DND-41 (cell line): ENCODE measurements at regions not wholly inside any gene's neighbourhood (a gene's known extent, or its start where the extent isn't known, plus 50 kb on each side); places are given as distances from the start of the nearest gene placed in this dataset.

ENCODE experiments used
- ATAC-seq: fragments of 200-7000 bp; cut with Tn5 transposase; 3 replicates; pipeline ENCODE4 v1.9.1; 2021; ENCODE audit warnings: low read depth; ENCODE audit not compliant: insufficient read depth
- DNase-seq: peaks from one replicate; pipeline ENCODE4 v3.0.0-alpha.2; 2020
- H2AFZ ChIP-seq: 2 replicates; pipeline ENCODE4 v1.6.0; 2012; ENCODE audit warnings: low read depth, low read length
- H3K27ac ChIP-seq: 2 replicates; pipeline ENCODE4 v1.5.1; 2012; ENCODE audit warnings: low read length, inconsistent platforms
- H3K27me3 ChIP-seq: fragments of 200-600 bp; sonication (generic); 2 replicates; pipeline ENCODE4 v1.6.0; 2012; ENCODE audit warnings: low read length, mild to moderate bottlenecking, inconsistent platforms; ENCODE audit not compliant: insufficient read depth, poor library complexity
- H3K36me3 ChIP-seq: 2 replicates; pipeline ENCODE4 v1.5.1; 2012; ENCODE audit warnings: low read length, inconsistent platforms; ENCODE audit not compliant: insufficient read depth
- H3K4me1 ChIP-seq: 2 replicates; pipeline ENCODE4 v1.5.1; 2012; ENCODE audit warnings: mild to moderate bottlenecking, low read length; ENCODE audit not compliant: insufficient read depth
- H3K4me2 ChIP-seq: 2 replicates; pipeline ENCODE4 v1.6.0; 2012; ENCODE audit warnings: mild to moderate bottlenecking, moderate library complexity, low read length, inconsistent platforms; ENCODE audit not compliant: insufficient read depth
- H3K4me3 ChIP-seq, 2 experiments: fragments of 200-600 bp in 1 of 2; shearing (Covaris generic) in 1 of 2; 2 replicates each; pipeline ENCODE4 v1.5.1; 2012 to 2016; ENCODE audit warnings: inconsistent platforms in 2 of 2, low read length in 2 of 2, mild to moderate bottlenecking in 2 of 2, low read depth in 1 of 2, moderate library complexity in 1 of 2
- H3K79me2 ChIP-seq: 2 replicates; pipeline ENCODE4 v1.6.0; 2012; ENCODE audit warnings: low read length, inconsistent platforms; ENCODE audit not compliant: insufficient read depth
- H3K9ac ChIP-seq: 2 replicates; pipeline ENCODE4 v1.6.0; 2012; ENCODE audit warnings: low read depth, mild to moderate bottlenecking, inconsistent platforms, low read length, moderate library complexity
- H3K9me3 ChIP-seq: 2 replicates; pipeline ENCODE4 v1.5.1; 2012; ENCODE audit warnings: low read length, moderate library complexity, mild to moderate bottlenecking, inconsistent platforms; ENCODE audit not compliant: insufficient read depth, severe bottlenecking
- H4K20me1 ChIP-seq: 2 replicates; pipeline ENCODE4 v1.6.0; 2012; ENCODE audit warnings: low read length; ENCODE audit not compliant: insufficient read depth
- CTCF ChIP-seq: IDR thresholded peaks from 2 replicates; pipeline ENCODE4 v1.5.1; 2012; ENCODE audit warnings: borderline replicate concordance, low read length, moderate library complexity, mild to moderate bottlenecking; ENCODE audit not compliant: poor library complexity, severe bottlenecking; ENCODE audit errors: extremely low read depth
- EZH2 ChIP-seq: IDR thresholded peaks from 3 replicates; pipeline ENCODE4 v1.6.1; 2012; ENCODE audit warnings: borderline replicate concordance, low read depth, mild to moderate bottlenecking, moderate library complexity, low read length, inconsistent platforms; ENCODE audit not compliant: severe bottlenecking

GRCh38 chr9:24766081-24766480 lies 220.4 kb upstream of the IZUMO3 start:
- H3K27ac ChIP-seq = no peak overlapping the region
- no peaks in the 10 kb centered on the region for H3K27me3 ChIP-seq
- H3K9ac ChIP-seq = no peak overlapping the region
- no peaks in the 10 kb centered on the region for H3K4me1 ChIP-seq
- no peak for TF ChIP-seq EZH2
- no peak for TF ChIP-seq CTCF
- no peaks in the 10 kb centered on the region for H3K9me3 ChIP-seq
- no peak overlapping the region for H3K4me3 ChIP-seq
- ATAC-seq (no peak), DNase-seq (no peak)
- no peak overlapping the region for H2AFZ ChIP-seq
- H3K79me2 ChIP-seq = no peaks in the 10 kb centered on the region
- no peak overlapping the region for H3K4me2 ChIP-seq
- no peaks in the 10 kb centered on the region for H3K36me3 ChIP-seq
- no peaks in the 10 kb centered on the region for H4K20me1 ChIP-seq

- DNase-seq (no peak), ATAC-seq (no peak)
- H3K79me2 ChIP-seq = no peaks in the 10 kb centered on the region
- no peaks in the 10 kb centered on the region for H3K4me1 ChIP-seq
- no peak overlapping the region for H3K9ac ChIP-seq
- H2AFZ ChIP-seq = no peak overlapping the region
- no peak overlapping the region for H3K4me2 ChIP-seq
- no peaks in the 10 kb centered on the region for H3K27me3 ChIP-seq
- H3K4me3 ChIP-seq = no peak overlapping the region
- no peaks in the 10 kb centered on the region for H3K9me3 ChIP-seq
- H3K27ac ChIP-seq = no peak overlapping the region
- no peaks in the 10 kb centered on the region for H3K36me3 ChIP-seq
- TF ChIP-seq EZH2 (no peak), CTCF (no peak)
- H4K20me1 ChIP-seq = no peaks in the 10 kb centered on the region
These were observed 219.5 kb upstream of the IZUMO3 start for GRCh38 chr9:24765025-24765756.

- H3K36me3 ChIP-seq = no peaks in the 10 kb centered on the region
These were observed 192.8 kb upstream of the IZUMO3 start for GRCh38 chr9:24738421-24738961.

More at GRCh38 chr9:24738421-24738961, 192.8 kb upstream of the IZUMO3 start:
- H3K4me3 ChIP-seq = no peak overlapping the region
- H3K27ac ChIP-seq = no peak overlapping the region
- no peak for DNase-seq
- no peaks in the 10 kb centered on the region for H4K20me1 ChIP-seq
- no peak for TF ChIP-seq CTCF
- no peak for TF ChIP-seq EZH2
- H3K9ac ChIP-seq = no peak overlapping the region
- no peaks in the 10 kb centered on the region for H3K79me2 ChIP-seq
- H2AFZ ChIP-seq = no peak overlapping the region
- H3K4me1 ChIP-seq = no peaks in the 10 kb centered on the region
- H3K9me3 ChIP-seq = no peaks in the 10 kb centered on the region
- ATAC-seq = no peak
- H3K4me2 ChIP-seq = no peak overlapping the region
- no peaks in the 10 kb centered on the region for H3K27me3 ChIP-seq
